ENCODE measurements at regions not wholly inside any gene's neighbourhood (a gene's known extent, or its start where the extent isn't known, plus 50 kb on each side); places are given as distances from the start of the nearest gene placed in this dataset.
A peak's percentile ranks its signal among the peaks of the same experiment; 100 is the strongest.

DNA sequence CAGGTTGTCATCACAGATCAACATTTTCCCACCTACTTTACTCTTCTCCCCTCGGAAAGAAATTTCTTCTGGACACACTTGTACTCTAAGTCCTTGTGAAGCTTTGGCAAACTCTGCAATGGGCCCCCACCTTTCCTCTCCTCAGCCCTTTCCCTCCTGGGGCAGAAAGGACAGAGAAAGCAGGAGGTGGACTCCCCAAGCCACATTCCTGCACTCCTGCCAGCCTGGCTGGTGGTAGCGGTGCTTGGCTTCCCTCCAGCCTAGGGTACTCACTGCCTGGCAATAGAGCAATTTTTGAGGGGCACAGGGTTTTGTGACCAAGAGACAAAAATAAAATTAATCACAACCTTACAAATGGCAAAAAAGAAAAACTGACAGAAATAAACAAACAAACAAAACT is 451.4 kb downstream of the ZSWIM6 start:
- Histone ChIP-seq H4K20me1 (replicated peaks in 1 of 2; ENCODE audit: control insufficient read depth in 1 of 2, insufficient read depth in 2 of 2, low read length in 2 of 2) (no peaks in the 10 kb centered on the region), H3K4ac (replicated peaks; ENCODE audit: insufficient read length, low read depth, low read length) (no peak overlapping the region), H3K14ac (ENCODE audit: insufficient read length) (no peak overlapping the region), H3K4me1 (replicated peaks in 1 of 4; ENCODE audit: control insufficient read depth in 3 of 4, insufficient read depth in 4 of 4, low read length in 3 of 4) (peaks cover 0 to 3% (median 1%) of the 10 kb centered on the region in 4 experiments; a peak in 2 of 7 replicates), H3K36me3 (ENCODE audit: control insufficient read depth in 2 of 4, insufficient read depth in 4 of 4, low read length in 3 of 4) (no peaks in the 10 kb centered on the region), H3K23ac (ENCODE audit: insufficient read length) (no peak overlapping the region), H3K4me2 (ENCODE audit: insufficient read depth in 1 of 2, low read depth in 2 of 2, low read length in 2 of 2) (no peak overlapping the region), H3K79me2 (ENCODE audit: control insufficient read depth in 1 of 2, insufficient read depth in 2 of 2, low read length in 2 of 2) (no peaks in the 10 kb centered on the region), H4K5ac (ENCODE audit: insufficient read length, low read depth, low read length) (no peak overlapping the region), H4K8ac (ENCODE audit: extremely low read depth, insufficient read depth, low read length) (no peak overlapping the region), H2BK120ac (replicated peaks; ENCODE audit: low read depth, low read length) (no peak overlapping the region), H2BK15ac (ENCODE audit: low read length) (no peak overlapping the region), H3K27me3 (replicated peaks in 1 of 4; ENCODE audit: control insufficient read depth in 3 of 4, extremely low read depth in 1 of 4, insufficient read depth in 3 of 4, low read length in 3 of 4) (no peaks in the 10 kb centered on the region), H3K18ac (ENCODE audit: extremely low read depth, low read length) (no peak overlapping the region), H2BK12ac (ENCODE audit: low read depth, low read length) (no peak overlapping the region), H3K9me3 (ENCODE audit: insufficient read depth in 2 of 2, low read depth in 1 of 2, low read length in 1 of 2) (no peaks in the 10 kb centered on the region), H3K9ac (replicated peaks in 1 of 4; ENCODE audit: extremely low read depth in 1 of 4, low read depth in 3 of 4, low read length in 3 of 4) (no peak overlapping the region), H3K27ac (ENCODE audit: low read depth, low read length) (no peak overlapping the region), H3K4me3 (ENCODE audit: extremely low read depth in 1 of 4, insufficient read depth in 2 of 4, low read depth in 3 of 4, low read length in 4 of 4) (no peak overlapping the region), H3K56ac (replicated peaks; ENCODE audit: insufficient read length, low read depth, low read length) (no peak overlapping the region), H2BK20ac (ENCODE audit: low read length) (no peak overlapping the region), H4K91ac (replicated peaks; ENCODE audit: insufficient read length, low read length) (no peak overlapping the region), H2AFZ (ENCODE audit: low read length) (no peak overlapping the region; the same call in 1 of the 2 replicates), H3K79me1 (ENCODE audit: low read depth, low read length) (no peaks in the 10 kb centered on the region), H3K23me2 (ENCODE audit: low read depth, low read length) (no peaks in the 10 kb centered on the region), H2BK5ac (ENCODE audit: low read depth, low read length) (no peak overlapping the region), H2AK5ac (ENCODE audit: low read depth, low read length) (no peak overlapping the region)
- WGBS, 2 experiments (ENCODE audit: extremely low coverage in 1 of 2, insufficient coverage in 1 of 2, insufficient read length in 1 of 2, insufficient replicate concordance in 2 of 2, low coverage in 1 of 2, low lambda C conversion rate in 2 of 2, missing lambda C conversion rate in 1 of 2) = 82% methylated on average over 2 of the region's 2 CpGs; no CpG with 5 or more reads in 1 of the 2 experiments
- CTCF ChIA-PET (ENCODE audit: partially characterized antibody) = interaction anchor here (1.1 to 1.3 kb wide), 2 partner anchors 15 to 638 kb away, joined by 3 to 6 read pairs; no protein-coding TSS in a partner anchor
- POLR2A ChIA-PET (ENCODE audit: partially characterized antibody) = no interaction called here
- DNase-seq (ENCODE audit: low read depth in 1 of 2, low spot score in 2 of 2) = no peak
- no peak for FAIRE-seq
- TF ChIP-seq TEAD4 (IDR thresholded peaks at IDR 0.05; ENCODE audit: low read depth, low read length) = peak; percentile 51; the same call in 1 of the 2 replicates
- TF ChIP-seq RFX5 (IDR thresholded peaks at IDR 0.05; ENCODE audit: borderline replicate concordance, low read depth, low read length) = no peak
